Islet of Langerhans (tissue), 1 donor: ENCODE measurements at regions not wholly inside any gene's neighbourhood (a gene's known extent, or its start where the extent isn't known, plus 50 kb on each side); places are given as distances from the start of the nearest gene placed in this dataset.

ENCODE experiments used
- FAIRE-seq: peaks from one replicate; lab custom pipeline; 2011; peaks lifted over from hg19 to GRCh38; lab: Jason Lieb, UNC

GRCh38 chr9:13386935-13387733, 107.6 kb upstream of the MPDZ start:
- FAIRE-seq: no peak

- FAIRE-seq: no peak
Observed at GRCh38 chr9:13386316-13386715, 106.8 kb upstream of the MPDZ start.

GRCh38 chr9:13383855-13384254, 104.4 kb upstream of the MPDZ start:
- no peak for FAIRE-seq

- no peak for FAIRE-seq
Observed at GRCh38 chr9:13383216-13383615, 103.7 kb upstream of the MPDZ start.

GRCh38 chr9:13382595-13382994, 103.1 kb upstream of the MPDZ start:
- FAIRE-seq: no peak

GRCh38 chr9:13380903-13381302, 101.4 kb upstream of the MPDZ start:
- FAIRE-seq: no peak

GRCh38 chr9:13378154-13378553, 98.7 kb upstream of the MPDZ start:
- no peak for FAIRE-seq

- FAIRE-seq: no peak
Observed at GRCh38 chr9:13377171-13377925, 97.9 kb upstream of the MPDZ start.

GRCh38 chr9:13372510-13372909, 93.0 kb upstream of the MPDZ start:
- no peak for FAIRE-seq

GRCh38 chr9:13369431-13369830, 89.9 kb upstream of the MPDZ start:
- FAIRE-seq: no peak

- no peak for FAIRE-seq
Observed at GRCh38 chr9:13367784-13368183, 88.3 kb upstream of the MPDZ start.

- FAIRE-seq: no peak
Observed at GRCh38 chr9:13364271-13365000, 84.9 kb upstream of the MPDZ start.

GRCh38 chr9:13361076-13361475, 81.6 kb upstream of the MPDZ start:
- no peak for FAIRE-seq

- FAIRE-seq: no peak
Observed at GRCh38 chr9:13360188-13360587, 80.7 kb upstream of the MPDZ start.

GRCh38 chr9:13358128-13358527, 78.6 kb upstream of the MPDZ start:
- no peak for FAIRE-seq

GRCh38 chr9:13354733-13355132, 75.2 kb upstream of the MPDZ start:
- no peak for FAIRE-seq

GRCh38 chr9:13352451-13352979, 73.0 kb upstream of the MPDZ start:
- no peak for FAIRE-seq

- peak; percentile 93 for FAIRE-seq
Observed at GRCh38 chr9:13351778-13352386, 72.4 kb upstream of the MPDZ start.

GRCh38 chr9:13332571-13332970, 53.1 kb upstream of the MPDZ start:
- FAIRE-seq: no peak

- FAIRE-seq: no peak
Observed at GRCh38 chr9:13331320-13331719, 51.8 kb upstream of the MPDZ start.

- no peak for FAIRE-seq
Observed at GRCh38 chr9:13330396-13331004, 51.0 kb upstream of the MPDZ start.
